ENCODE measurements at regions not wholly inside any gene's neighbourhood (a gene's known extent, or its start where the extent isn't known, plus 50 kb on each side); places are given as distances from the start of the nearest gene placed in this dataset.
A peak's percentile ranks its signal among the peaks of the same experiment; 100 is the strongest.

- peak; percentile 16 for DNase-seq (ENCODE audit: low read depth)
These were observed 323.2 kb downstream of the OSR1 start for GRCh38 chr2:19035238-19035637.

- DNase-seq (ENCODE audit: low read depth) = no peak
These were observed 325.2 kb downstream of the OSR1 start for GRCh38 chr2:19033240-19033639.

GRCh38 chr2:19031642-19032041 lies 326.8 kb downstream of the OSR1 start:
- DNase-seq (ENCODE audit: low read depth) = peak; percentile 11

GRCh38 chr2:19029655-19030054 lies 328.8 kb downstream of the OSR1 start:
- no peak for DNase-seq (ENCODE audit: low read depth)

GRCh38 chr2:19028587-19029375 lies 329.6 kb downstream of the OSR1 start:
- DNase-seq (ENCODE audit: low read depth) = no peak

- no peak for DNase-seq (ENCODE audit: low read depth)
These were observed 330.8 kb downstream of the OSR1 start for GRCh38 chr2:19027626-19028025.

- DNase-seq (ENCODE audit: low read depth) = no peak
These were observed 332.2 kb downstream of the OSR1 start for GRCh38 chr2:19026261-19026660.

- DNase-seq (ENCODE audit: low read depth) = no peak
These were observed 336.1 kb downstream of the OSR1 start for GRCh38 chr2:19022334-19022733.

GRCh38 chr2:19021721-19022120 lies 336.7 kb downstream of the OSR1 start:
- no peak for DNase-seq (ENCODE audit: low read depth)

- DNase-seq (ENCODE audit: low read depth) = peak; percentile 74
These were observed 337.3 kb downstream of the OSR1 start for GRCh38 chr2:19021100-19021476.

GRCh38 chr2:19020144-19021099 lies 338.0 kb downstream of the OSR1 start:
- DNase-seq (ENCODE audit: low read depth) = peak; percentile 14

- no peak for DNase-seq (ENCODE audit: low read depth)
These were observed 348.9 kb downstream of the OSR1 start for GRCh38 chr2:19009510-19009909.

GRCh38 chr2:19003554-19003953 lies 354.9 kb downstream of the OSR1 start:
- DNase-seq (ENCODE audit: low read depth) = no peak

GRCh38 chr2:19000776-19001175 lies 357.6 kb downstream of the OSR1 start:
- DNase-seq (ENCODE audit: low read depth) = no peak

- no peak for DNase-seq (ENCODE audit: low read depth)
These were observed 359.2 kb downstream of the OSR1 start for GRCh38 chr2:18999198-18999597.

- no peak for DNase-seq (ENCODE audit: low read depth)
These were observed 359.9 kb downstream of the OSR1 start for GRCh38 chr2:18998491-18998890.

- DNase-seq (ENCODE audit: low read depth) = no peak
These were observed 364.6 kb downstream of the OSR1 start for GRCh38 chr2:18993756-18994338.

- DNase-seq (ENCODE audit: low read depth) = peak; percentile 29
These were observed 366.9 kb downstream of the OSR1 start for GRCh38 chr2:18991177-18992168.

GRCh38 chr2:18988631-18989232 lies 369.7 kb downstream of the OSR1 start:
- no peak for DNase-seq (ENCODE audit: low read depth)

- peak; percentile 84 for DNase-seq (ENCODE audit: low read depth)
These were observed 370.8 kb downstream of the OSR1 start for GRCh38 chr2:18987592-18988073.

GRCh38 chr2:18987016-18987415 lies 371.4 kb downstream of the OSR1 start:
- DNase-seq (ENCODE audit: low read depth) = no peak

Measured in Daoy (cell line).